ENCODE measurements at regions not wholly inside any gene's neighbourhood (a gene's known extent, or its start where the extent isn't known, plus 50 kb on each side); places are given as distances from the start of the nearest gene placed in this dataset.

GRCh38 chr15:47293466-47294162, 423.7 kb upstream of the SEMA6D start:
- Histone ChIP-seq H3K27me3 (ENCODE audit: insufficient read depth, low read length) (no peaks in the 10 kb centered on the region), H3K4me1 (ENCODE audit: control insufficient read depth in 1 of 2, insufficient read depth in 2 of 2, low read length in 2 of 2) (no peaks in the 10 kb centered on the region), H3K9me2 (ENCODE audit: insufficient read depth) (no peaks in the 10 kb centered on the region), H3K27ac (ENCODE audit: low read depth, low read length) (no peak overlapping the region), H3K9ac (ENCODE audit: low read length) (no peak overlapping the region), H3K9me3 (ENCODE audit: control insufficient read depth in 1 of 2, insufficient read depth in 1 of 2, low read depth in 1 of 2, low read length in 2 of 2) (peaks cover 17 to 47% of the 10 kb centered on the region in 2 experiments; a peak in 2 of 4 replicates), H3K4me3 (replicated peaks in 1 of 2; ENCODE audit: low read depth in 1 of 2, low read length in 2 of 2) (no peak overlapping the region), H3K4me2 (ENCODE audit: low read length) (no peak overlapping the region), H3K79me2 (ENCODE audit: insufficient read depth, low read length) (no peaks in the 10 kb centered on the region), H4K20me1 (ENCODE audit: insufficient read depth) (no peaks in the 10 kb centered on the region), H3K36me3 (ENCODE audit: control insufficient read depth in 1 of 2, insufficient read depth in 2 of 2, low read length in 2 of 2) (no peaks in the 10 kb centered on the region), H2AFZ (ENCODE audit: low read depth, low read length, poor library complexity, severe bottlenecking) (no peak overlapping the region)
- ChIA-PET RAD21 (ENCODE audit: low non-redundant PET in 1 of 2, low total read pairs in 2 of 2, uncharacterized antibody in 2 of 2, unreplicated experiment in 2 of 2) (no interaction called here), CTCF (no interaction called here), POLR2A (no interaction called here)
- TF ChIP-seq, protein P1, sequence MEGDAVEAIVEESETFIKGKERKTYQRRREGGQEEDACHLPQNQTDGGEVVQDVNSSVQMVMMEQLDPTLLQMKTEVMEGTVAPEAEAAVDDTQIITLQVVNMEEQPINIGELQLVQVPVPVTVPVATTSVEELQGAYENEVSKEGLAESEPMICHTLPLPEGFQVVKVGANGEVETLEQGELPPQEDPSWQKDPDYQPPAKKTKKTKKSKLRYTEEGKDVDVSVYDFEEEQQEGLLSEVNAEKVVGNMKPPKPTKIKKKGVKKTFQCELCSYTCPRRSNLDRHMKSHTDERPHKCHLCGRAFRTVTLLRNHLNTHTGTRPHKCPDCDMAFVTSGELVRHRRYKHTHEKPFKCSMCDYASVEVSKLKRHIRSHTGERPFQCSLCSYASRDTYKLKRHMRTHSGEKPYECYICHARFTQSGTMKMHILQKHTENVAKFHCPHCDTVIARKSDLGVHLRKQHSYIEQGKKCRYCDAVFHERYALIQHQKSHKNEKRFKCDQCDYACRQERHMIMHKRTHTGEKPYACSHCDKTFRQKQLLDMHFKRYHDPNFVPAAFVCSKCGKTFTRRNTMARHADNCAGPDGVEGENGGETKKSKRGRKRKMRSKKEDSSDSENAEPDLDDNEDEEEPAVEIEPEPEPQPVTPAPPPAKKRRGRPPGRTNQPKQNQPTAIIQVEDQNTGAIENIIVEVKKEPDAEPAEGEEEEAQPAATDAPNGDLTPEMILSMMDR (IDR thresholded peaks at IDR 0.05 in 2 of 3, conservative IDR thresholded peaks at IDR 0.05 in 1 of 3; ENCODE audit: borderline replicate concordance in 1 of 3, insufficient read depth in 1 of 3, low read depth in 2 of 3, low read length in 2 of 3), result no peak
- TF ChIP-seq, protein P2, sequence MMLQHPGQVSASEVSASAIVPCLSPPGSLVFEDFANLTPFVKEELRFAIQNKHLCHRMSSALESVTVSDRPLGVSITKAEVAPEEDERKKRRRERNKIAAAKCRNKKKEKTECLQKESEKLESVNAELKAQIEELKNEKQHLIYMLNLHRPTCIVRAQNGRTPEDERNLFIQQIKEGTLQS (IDR thresholded peaks at IDR 0.05), result no peak
- no peak for TF ChIP-seq EZH2 (IDR thresholded peaks at IDR 0.05)
- no peak for TF ChIP-seq EZH2phosphoT487 (IDR thresholded peaks at IDR 0.05; ENCODE audit: borderline replicate concordance)
- TF ChIP-seq CEBPB (IDR thresholded peaks at IDR 0.05; ENCODE audit: low read depth), result no peak
- TF ChIP-seq, protein P3, sequence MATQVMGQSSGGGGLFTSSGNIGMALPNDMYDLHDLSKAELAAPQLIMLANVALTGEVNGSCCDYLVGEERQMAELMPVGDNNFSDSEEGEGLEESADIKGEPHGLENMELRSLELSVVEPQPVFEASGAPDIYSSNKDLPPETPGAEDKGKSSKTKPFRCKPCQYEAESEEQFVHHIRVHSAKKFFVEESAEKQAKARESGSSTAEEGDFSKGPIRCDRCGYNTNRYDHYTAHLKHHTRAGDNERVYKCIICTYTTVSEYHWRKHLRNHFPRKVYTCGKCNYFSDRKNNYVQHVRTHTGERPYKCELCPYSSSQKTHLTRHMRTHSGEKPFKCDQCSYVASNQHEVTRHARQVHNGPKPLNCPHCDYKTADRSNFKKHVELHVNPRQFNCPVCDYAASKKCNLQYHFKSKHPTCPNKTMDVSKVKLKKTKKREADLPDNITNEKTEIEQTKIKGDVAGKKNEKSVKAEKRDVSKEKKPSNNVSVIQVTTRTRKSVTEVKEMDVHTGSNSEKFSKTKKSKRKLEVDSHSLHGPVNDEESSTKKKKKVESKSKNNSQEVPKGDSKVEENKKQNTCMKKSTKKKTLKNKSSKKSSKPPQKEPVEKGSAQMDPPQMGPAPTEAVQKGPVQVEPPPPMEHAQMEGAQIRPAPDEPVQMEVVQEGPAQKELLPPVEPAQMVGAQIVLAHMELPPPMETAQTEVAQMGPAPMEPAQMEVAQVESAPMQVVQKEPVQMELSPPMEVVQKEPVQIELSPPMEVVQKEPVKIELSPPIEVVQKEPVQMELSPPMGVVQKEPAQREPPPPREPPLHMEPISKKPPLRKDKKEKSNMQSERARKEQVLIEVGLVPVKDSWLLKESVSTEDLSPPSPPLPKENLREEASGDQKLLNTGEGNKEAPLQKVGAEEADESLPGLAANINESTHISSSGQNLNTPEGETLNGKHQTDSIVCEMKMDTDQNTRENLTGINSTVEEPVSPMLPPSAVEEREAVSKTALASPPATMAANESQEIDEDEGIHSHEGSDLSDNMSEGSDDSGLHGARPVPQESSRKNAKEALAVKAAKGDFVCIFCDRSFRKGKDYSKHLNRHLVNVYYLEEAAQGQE (IDR thresholded peaks at IDR 0.05; ENCODE audit: low read depth), result no peak
- BruUV-seq (replicated peaks), result no TSS peak
- no peak for ATAC-seq
- DNase-seq (ENCODE audit: low read depth, low spot score), result no peak
- intact Hi-C loops (cut with micrococcal nuclease), result loop anchor here (5.0 kb wide), 1 partner anchor 51 kb away; no protein-coding TSS in a partner anchor

All from HCT116 (cell line).